Posterior vena cava (tissue), 2 donors: ENCODE measurements at regions not wholly inside any gene's neighbourhood (a gene's known extent, or its start where the extent isn't known, plus 50 kb on each side); places are given as distances from the start of the nearest gene placed in this dataset.
"Not testable (repeated sequence)": the region's sequence is repeated elsewhere in the genome, so short reads cannot be mapped to it uniquely, and the experiment has no call there.

Source experiments
- DNase-seq: peaks from one replicate; pipeline ENCODE4 v3.0.0-alpha.2; 2020; ENCODE audit warnings: low spot score
- intact Hi-C, 2 donors: fragments of 100-400 bp; cut with DNase I; formaldehyde crosslinking; loops; one replicate each; pipeline versions ENCODE4 v1.14.1 to v1.14.2; 2022 to 2023
- donor health status: DM: yes; HTN: yes; CAD: no.
- donor health status: DM: yes; HTN: yes; CAD: no.

DNA sequence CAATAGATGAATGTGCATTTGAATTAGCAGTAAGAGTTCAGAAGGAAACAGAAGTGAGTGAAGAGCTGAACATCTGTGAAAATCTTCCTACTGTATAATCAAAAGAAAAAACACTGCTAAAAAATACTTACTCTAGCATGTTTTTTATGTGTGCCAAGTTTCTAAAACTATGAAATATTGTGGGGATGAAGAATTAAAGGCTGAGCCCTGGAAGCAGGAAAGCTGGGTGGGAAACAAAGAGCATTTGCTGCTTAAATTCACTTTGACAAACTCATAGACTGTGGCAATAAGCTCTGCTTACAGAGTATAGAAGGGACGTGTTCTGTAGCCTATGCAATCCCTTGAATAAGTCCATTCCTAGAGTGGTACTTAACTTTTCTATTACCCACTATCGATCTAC is 261.7 kb downstream of the ANKRD50 start:
- no peak for DNase-seq

DNA sequence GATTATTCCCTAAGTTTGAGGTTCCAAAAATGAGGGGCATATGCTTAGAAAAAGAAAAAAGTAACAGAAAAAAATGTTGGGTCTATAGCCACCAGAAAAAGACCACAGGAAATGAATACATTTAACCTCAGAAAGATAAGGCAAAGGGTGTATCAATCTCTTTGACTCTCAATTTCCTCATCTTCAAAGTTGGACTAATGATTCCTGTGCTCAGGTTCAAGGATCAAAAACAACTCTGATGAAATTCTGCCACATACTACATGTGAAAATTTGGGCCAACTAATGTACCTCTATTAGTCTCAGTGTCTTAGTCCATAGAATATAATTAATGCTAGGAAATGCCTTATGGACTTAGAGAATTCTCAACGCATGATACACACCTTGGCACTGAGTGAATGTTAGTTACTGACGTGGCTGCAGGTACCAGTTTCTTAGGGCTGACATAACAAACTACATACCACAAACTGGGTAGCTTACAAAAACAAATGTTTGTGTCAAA is 257.7 kb downstream of the ANKRD50 start:
- DNase-seq, result no peak
- intact Hi-C loops, result no loop called here

More for the DNA sequence above, 261.7 kb downstream of the ANKRD50 start:
- intact Hi-C loops, result no loop called here

DNA sequence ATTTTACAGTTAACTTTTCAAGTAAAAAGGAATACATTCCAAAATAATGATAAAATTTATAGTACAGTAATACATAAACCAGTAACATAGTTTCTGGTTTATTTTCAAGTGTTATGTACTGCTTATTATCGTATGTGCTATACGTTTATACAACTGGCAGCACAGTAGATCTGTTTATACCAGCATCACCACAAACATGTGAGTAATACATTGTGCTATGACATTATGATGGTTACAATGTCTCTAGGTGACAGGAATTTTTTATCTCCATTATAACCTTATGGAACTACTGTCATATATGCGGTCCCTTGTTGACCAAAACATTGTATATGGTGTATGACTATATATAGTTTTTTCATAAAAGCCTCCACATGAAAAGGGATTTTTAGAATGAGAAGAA is 256.9 kb downstream of the ANKRD50 start:
- intact Hi-C loops, result no loop called here
- DNase-seq, result no peak

DNA sequence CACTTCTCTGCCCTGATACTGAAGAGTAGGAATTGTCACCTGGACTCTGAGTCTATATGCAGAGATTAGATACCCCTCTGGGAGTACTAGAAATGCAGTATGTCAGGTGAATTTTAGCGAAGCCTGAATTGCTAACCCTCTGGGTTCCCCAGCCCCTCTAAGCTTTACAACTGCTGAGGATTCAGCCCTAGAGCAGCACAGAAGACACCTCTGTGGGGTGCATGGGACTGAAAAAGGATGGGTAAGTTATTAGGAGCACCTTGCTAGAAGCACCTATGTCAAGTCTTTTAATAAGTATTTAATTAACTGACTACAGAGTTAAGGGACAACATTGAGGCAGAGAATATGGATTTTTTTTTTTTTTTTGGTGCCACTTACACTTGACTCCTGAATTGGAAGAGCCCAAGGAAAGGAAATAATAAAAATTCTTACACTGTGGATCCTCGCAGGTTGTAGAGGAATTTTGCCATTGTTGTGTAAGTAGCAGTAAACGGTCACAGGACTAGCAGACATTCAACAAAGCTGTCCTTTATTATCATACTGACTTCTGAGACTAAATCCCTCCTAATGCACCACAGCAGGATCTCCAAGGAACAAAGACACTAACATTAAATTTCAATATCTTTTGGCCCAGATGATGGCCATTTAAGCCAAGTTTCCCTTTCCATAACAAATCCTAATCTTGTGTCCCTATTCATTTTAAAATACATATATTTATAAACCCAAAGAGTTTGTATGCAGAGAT is 253.2 kb downstream of the ANKRD50 start:
- DNase-seq, result no peak
- intact Hi-C loops, result no loop called here

DNA sequence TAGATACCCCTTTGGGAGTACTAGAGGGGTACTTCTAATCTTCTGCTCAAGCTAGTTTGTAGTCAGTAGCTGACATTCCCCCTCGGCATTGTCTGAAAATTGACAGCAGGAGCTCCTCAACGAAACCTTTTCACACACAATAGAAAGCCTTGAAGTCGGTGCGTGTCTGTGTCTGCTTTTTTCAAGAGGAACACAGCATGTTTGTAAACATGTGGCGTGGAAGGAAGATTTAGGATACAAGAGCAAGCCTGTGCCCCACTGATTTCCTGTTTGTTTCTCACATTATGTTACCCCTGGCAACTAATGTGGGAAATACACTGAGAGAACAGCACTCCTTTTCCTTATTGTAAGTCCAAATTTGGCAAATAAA is 252.6 kb downstream of the ANKRD50 start:
- DNase-seq, result no peak
- intact Hi-C loops, result no loop called here

DNA sequence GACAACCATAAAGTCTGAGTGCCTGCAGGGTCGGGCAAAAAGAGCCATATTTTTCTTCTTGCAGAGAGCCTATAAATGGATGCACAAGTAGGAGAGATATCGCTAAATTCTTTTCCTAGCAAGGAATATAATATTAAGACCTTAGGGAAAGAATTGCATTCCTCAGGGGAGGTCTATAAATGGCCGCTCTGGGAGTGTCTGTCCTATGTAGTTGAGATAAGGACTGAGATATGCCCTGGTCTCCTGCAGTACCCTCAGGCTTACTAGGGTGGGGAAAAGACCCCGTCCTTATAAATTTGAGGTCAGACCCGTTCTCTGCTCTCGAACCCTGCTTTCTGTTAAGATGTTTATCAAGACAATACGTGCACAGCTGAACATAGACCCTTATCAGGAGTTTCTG is 250.9 kb downstream of the ANKRD50 start:
- intact Hi-C loops, DNase-seq: not testable (repeated sequence)

DNA sequence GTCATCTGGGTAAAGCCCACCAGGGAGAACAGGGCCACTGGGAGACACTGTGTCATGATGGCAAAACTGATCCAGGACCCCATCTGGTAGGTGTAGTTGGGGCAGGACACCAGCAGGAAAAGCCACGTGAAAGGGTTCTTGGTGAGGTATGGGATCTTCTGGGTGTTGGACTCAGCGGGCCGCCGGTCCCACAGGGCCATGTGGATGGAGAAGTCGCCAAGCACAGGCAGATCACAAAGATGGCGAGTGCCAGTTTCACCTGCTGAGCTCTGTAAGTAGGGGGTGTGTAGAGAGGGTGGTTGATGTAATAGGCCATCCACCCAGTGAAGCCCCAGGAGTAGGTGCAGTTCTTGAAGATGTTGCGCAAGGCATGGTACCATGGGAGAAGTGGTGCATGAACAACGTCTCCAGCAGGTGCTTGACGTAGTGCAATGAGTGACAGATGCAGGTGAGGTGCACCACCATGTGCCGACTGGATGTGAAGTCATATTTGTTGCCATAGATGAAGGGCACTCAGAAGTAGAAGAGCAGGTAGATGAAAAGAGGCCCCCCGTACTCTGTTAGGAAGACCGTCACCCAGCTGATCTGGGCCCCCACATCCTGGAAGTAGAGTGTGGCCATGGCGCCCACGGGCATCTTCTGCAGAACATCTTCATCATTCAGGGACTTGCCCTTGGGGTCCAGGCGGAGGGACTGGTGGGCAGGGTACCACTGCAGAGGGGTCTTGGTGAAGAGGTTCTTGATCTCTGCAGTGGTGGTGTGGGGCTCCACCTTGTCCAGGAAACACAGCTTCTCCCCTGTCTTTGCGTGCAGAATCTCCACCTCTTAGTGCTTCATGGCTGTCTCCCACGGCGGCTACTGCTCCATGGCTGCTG is 249.3 kb downstream of the ANKRD50 start:
- intact Hi-C loops, result no loop called here
- DNase-seq, result no peak

DNA sequence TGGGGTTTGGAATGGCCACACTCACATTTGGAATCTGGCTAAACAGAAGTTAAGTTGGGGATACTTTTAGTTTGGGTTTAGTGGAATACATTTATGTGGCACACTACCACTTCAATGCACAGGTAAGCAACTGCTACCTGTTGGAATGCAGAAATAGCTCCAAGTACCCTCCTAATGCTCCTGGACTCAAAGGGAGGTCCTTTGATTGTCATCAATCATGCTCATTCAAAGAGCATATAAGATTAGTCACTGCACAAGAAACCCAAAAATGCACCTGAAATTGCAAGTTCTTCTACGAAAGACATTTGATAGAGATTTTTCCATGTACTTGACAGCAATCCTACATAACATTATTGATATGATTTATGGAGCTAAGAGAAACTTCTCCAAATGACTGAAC is 247.7 kb downstream of the ANKRD50 start:
- intact Hi-C loops, result no loop called here
- no peak for DNase-seq

DNA sequence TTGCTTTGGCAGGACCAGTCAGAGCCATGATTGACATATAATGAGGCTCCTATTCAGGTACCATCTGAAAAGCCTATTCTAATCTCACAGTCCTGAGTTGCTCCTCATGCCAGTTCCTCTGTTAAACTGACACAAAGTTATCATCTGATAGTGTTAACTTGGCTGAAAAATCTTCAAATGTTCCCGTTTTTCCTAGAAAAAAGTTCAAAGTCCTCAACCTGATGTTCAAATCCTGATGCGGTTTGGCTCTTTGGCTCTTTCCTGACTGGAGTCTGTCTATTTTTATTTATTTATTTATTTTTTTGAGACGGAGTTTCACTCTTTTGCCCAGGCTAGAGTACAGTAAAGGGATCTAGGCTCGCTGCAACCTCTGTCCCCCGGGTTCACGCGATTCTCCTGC is 244.2 kb downstream of the ANKRD50 start:
- intact Hi-C loops, result no loop called here

DNA sequence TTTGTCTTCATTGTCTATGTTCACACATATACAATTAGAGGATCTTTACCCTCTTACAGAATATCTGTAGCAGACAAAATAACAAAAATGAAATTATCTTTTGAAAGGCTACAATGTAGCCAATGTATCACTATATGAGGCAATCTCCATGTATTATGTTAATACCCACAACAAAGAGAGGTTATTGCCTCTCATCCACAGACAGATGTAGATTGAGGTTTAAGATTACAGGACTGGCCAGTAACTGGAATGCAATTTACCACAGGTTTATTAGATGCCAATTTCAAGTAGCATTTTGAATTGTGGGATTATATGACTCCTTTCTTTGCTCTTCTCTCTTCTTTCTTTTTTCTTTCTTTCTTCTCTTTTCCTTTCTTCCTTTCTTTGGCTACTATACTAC is 242.6 kb downstream of the ANKRD50 start:
- DNase-seq, result no peak
- intact Hi-C loops, result no loop called here

More for the DNA sequence above, 244.2 kb downstream of the ANKRD50 start:
- no peak for DNase-seq

DNA sequence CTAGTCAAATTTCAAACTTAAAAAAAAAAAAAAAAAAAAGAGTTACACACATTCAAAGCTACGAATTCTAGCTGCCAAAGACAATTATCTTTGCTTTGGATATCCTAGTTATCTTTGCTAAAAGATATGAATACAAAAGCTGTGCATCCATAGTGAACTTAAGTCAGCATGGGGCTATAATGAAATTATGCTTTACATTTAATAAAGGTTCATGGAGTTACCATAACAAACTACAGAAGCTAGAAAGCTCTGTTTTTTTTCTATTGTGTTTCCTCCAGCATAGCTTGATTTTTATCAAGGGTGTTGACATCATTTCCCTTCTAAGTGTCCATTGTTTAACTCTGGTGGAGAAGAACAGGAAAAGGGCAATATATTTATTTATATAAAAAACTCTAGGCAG is 234.1 kb downstream of the ANKRD50 start:
- DNase-seq, result no peak
- intact Hi-C loops, result no loop called here

DNA sequence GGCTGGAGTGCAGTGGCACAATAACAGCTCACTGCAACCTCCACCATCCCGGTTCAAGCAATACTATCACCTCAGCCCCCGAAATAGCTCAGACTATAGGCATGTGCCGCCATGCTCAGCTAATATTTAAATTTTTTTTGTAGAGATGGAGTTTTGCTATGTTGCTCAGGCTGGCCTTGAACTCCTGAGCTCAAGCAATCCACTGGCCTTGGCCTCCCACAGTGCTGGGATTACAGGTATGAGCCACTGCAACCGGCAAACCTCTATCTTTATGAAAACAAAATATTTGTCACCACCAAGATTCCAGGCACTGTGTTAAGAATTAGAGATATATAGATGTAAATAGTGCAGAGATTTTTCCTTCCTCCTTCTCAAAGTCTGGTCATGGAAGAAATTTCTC is 232.5 kb downstream of the ANKRD50 start:
- intact Hi-C loops, result no loop called here
- DNase-seq, result no peak

DNA sequence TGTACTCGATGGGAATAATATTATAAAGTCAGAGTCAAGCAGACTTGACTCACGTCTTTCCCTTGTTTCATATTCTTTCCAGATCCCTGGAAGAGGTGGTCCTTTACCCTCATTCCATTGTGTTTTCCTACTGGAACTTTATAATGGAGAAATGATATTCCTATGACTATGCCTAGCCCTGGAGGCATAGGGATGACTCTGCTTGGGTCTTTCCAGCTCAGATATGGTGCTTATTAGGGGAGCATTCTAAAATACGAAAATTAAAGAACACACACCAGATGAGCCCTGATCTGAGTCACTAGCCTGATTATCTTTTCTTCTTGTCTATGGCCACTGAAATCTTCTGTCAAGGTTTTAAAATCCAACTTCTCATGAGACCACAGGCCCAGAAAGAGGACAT is 231.4 kb downstream of the ANKRD50 start:
- DNase-seq, result no peak

DNA sequence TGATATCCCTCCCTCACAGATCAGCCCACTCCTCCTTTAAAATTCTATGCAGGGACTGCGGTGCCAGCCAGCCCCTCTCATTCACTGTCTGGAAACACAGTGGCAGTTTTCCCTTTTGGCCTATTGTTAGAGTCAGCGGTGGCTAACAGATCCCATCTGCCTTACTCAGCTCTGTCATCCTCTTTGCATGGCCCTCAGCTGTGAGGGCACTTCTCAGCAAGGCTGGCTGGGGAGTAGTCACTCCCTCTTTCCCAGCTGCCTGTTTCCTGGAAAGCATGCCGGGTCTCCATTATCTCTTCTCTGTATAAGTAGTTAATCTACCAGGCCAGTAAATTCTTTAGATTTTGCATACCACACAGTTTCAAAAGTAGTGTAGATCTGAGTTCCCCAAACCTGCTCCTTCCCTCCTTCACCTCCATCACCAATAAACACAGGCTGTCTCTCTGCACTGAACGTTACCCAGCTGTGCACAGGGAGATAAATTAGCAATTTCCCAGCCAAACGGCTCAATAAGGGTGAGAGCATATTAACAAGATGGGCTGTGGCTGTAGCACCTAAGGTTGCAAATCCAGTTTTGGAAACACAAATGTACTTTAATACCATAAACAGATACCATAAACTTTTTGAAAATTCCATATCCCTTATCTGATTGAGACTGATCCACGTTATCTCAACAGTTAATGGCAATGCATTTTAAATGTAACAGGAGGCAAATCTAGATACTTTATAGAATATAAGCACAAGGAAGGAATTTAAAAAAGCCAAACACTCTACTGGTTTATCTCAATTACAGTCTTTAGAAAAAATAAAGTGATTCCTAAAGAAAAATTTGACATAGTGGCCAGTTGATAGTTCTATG is 229.3 kb downstream of the ANKRD50 start:
- intact Hi-C loops, result no loop called here
- DNase-seq, result no peak

More for the DNA sequence above, 231.4 kb downstream of the ANKRD50 start:
- intact Hi-C loops, result no loop called here

DNA sequence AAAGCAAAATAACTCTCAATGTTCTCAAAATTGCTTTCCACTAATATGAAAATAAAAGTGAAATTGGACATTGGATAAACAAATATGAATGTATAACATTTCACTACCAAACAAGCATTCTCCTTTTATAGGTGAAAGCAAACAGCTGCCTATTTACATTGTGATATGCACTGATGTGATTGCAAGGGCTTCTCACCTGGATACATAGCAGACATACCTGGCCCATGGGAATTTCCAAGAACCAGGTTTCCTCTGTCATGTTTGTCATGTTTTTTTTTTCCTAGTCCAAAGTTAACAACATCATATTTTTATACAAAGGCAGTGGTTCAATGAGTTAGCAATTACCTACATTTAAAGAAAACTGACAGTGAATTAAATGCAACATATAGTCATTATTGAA is 228.5 kb downstream of the ANKRD50 start:
- no peak for DNase-seq
- intact Hi-C loops, result no loop called here

DNA sequence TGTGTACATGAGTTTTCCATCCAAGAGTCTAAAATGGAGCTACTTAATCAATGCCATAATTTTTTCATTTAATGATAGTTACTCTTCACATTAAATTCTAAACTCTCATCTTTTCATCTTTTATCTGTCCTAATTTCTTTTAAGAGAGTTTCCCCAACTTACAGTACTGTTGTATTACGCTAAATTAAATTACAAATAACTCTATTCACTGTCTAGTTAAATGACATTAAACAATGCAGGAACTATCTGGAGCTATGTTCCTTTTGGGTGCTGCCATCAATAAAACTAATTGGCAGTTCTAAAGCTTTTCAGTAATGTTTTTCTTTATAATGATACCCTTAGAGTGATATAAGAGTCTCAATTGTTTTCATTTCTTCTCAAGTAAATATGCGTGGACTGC is 227.6 kb downstream of the ANKRD50 start:
- intact Hi-C loops, result no loop called here
- DNase-seq, result no peak

DNA sequence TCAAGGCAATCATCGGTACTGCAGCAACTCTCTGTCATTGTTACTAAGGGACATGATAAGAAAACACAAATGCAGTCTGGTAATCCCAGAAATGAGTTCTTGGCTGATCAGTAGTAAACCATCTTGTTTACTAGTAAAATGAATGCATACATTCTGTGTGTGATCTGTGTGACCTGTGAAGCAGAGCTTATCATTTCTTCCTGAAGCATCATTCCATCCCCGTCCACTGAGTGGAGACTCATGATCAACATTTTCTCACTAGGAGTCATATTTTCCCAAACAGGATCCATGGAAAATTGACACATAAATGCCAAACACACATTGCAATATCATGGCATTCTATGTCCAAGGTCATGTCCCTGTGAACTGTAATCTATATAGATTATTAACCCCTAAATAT is 226.1 kb downstream of the ANKRD50 start:
- intact Hi-C loops, result no loop called here
- DNase-seq, result no peak

DNA sequence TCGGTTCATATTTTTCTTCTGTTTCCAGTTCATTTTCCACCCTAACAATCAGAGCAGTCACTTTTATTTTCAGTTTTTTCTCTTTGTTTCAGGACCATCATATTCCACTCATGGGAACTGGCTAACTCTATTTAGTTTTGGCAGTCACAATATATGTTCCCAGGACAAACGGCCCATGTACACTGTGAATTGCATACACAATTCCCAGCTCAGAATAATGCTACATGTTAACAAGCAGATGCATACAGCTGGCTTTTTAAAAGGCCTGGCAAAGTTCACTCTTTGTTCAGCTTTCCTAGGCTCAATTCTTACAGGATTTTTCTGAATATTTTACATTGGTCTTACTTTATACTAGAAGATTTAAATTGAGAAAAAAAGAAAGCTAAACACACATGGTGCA is 224.9 kb downstream of the ANKRD50 start:
- intact Hi-C loops, result no loop called here
- no peak for DNase-seq

DNA sequence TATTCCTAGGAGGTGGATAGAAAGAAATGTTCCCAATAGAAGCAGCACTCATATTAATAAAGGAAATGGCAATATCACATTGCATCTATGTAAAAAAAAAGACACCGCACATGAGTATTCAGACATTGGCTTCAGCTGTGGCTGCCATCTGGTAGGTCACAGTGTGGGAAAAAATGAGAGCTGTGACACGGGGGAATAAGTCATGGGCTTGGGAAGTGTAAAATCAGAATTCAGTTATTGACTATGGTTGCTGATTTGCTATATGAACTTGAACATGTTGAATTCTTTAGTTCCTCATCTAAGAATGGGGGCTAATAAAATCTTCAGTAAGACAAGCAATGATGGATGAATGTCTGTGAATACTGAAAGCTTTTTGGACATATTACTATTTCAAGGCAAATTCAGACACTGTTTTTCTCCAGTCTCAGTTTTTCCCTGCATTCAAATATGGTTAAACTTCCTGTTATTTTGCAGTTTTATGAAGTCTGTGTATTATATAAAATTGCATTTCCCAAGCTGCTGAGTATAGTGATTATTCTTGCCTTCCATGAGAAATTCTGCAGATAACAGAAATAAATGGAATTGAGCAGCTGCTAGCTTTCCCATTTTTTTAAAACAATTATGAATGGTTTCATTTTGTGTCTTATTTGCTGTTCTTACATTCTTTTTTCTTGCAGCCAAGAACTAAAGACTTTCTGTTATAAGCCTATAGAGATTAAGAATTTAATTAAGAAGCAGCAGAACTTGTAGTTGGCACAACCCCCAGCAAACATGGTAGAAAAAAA is 221.0 kb downstream of the ANKRD50 start:
- intact Hi-C loops, result no loop called here
- no peak for DNase-seq
